Epithelial cell of proximal tubule (primary cell): ENCODE measurements at regions not wholly inside any gene's neighbourhood (a gene's known extent, or its start where the extent isn't known, plus 50 kb on each side); places are given as distances from the start of the nearest gene placed in this dataset.

Experiments
- DNase-seq: peaks from one replicate; pipeline ENCODE4 v3.0.0-alpha.2; 2011; ENCODE audit warnings: low read depth
- H3K4me3 ChIP-seq: 2 replicates; pipeline ENCODE4 v1.5.1; 2011; ENCODE audit warnings: low read depth, mild to moderate bottlenecking, low read length
- CTCF ChIP-seq: conservative IDR thresholded peaks from 2 replicates; pipeline ENCODE4 v1.5.1; 2012; ENCODE audit warnings: low read depth, mild to moderate bottlenecking, low read length

GRCh38 chr5:167147879-167148278, 1143.6 kb upstream of the WWC1 start:
- no peak overlapping the region for H3K4me3 ChIP-seq
- no peak for DNase-seq
- TF ChIP-seq CTCF = no peak

GRCh38 chr5:167150661-167151060, 1140.8 kb upstream of the WWC1 start:
- DNase-seq = no peak
- TF ChIP-seq CTCF = no peak

GRCh38 chr5:167152561-167152960, 1138.9 kb upstream of the WWC1 start:
- DNase-seq = no peak
- no peak for TF ChIP-seq CTCF
- H3K4me3 ChIP-seq = no peak overlapping the region

More at GRCh38 chr5:167150661-167151060, 1140.8 kb upstream of the WWC1 start:
- H3K4me3 ChIP-seq = no peak overlapping the region

GRCh38 chr5:167155387-167156005, 1135.9 kb upstream of the WWC1 start:
- no peak for DNase-seq
- TF ChIP-seq CTCF = no peak
- no peak overlapping the region for H3K4me3 ChIP-seq

GRCh38 chr5:167156446-167156845, 1135.0 kb upstream of the WWC1 start:
- DNase-seq = no peak
- no peak for TF ChIP-seq CTCF
- H3K4me3 ChIP-seq = no peak overlapping the region

- no peak for TF ChIP-seq CTCF
- no peak for DNase-seq
- no peak overlapping the region for H3K4me3 ChIP-seq
Observed at GRCh38 chr5:167158588-167158987, 1132.9 kb upstream of the WWC1 start.

- H3K4me3 ChIP-seq = no peak overlapping the region
- TF ChIP-seq CTCF = no peak
- DNase-seq = no peak
Observed at GRCh38 chr5:167160388-167160787, 1131.1 kb upstream of the WWC1 start.
